Jurkat, Clone E6-1 (cell line): ENCODE measurements at regions not wholly inside any gene's neighbourhood (a gene's known extent, or its start where the extent isn't known, plus 50 kb on each side); places are given as distances from the start of the nearest gene placed in this dataset.
"Not testable (repeated sequence)": the region's sequence is repeated elsewhere in the genome, so short reads cannot be mapped to it uniquely, and the experiment has no call there.

Experiments used
- DNase-seq: peaks from one replicate; pipeline ENCODE4 v3.0.0-alpha.2; 2011; ENCODE audit warnings: low read depth, low spot score
- H3K4me3 ChIP-seq: 2 replicates; pipeline ENCODE4 v1.5.1; 2011; ENCODE audit warnings: mild to moderate bottlenecking, low read length, control low read depth, moderate library complexity

DNA sequence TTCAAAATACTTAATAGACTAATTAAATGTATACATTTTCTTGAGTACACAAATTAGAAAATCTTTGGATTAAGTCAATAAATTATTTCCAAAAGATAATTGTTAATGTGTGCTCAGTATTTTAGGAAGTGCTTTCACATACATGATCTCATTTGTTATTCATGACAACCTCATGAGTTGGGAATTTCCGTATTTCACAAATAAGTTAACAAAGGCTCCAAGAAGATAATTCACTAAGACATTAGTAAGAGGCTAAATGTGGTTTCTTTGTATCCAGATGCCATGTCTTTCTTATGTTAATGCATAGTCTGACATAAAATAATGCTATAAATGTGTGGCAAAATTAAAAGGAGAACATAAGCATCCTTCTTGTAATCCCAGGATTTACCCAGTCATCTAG is 79.5 kb upstream of the TCF21 start:
- DNase-seq = no peak
- no peak overlapping the region for H3K4me3 ChIP-seq

- DNase-seq = no peak
- no peak overlapping the region for H3K4me3 ChIP-seq
Measured at GRCh38 chr6:133811557-133811956, 77.4 kb upstream of the TCF21 start.

GRCh38 chr6:133812446-133812845 is 76.5 kb upstream of the TCF21 start:
- not testable (repeated sequence) for H3K4me3 ChIP-seq, DNase-seq

DNA sequence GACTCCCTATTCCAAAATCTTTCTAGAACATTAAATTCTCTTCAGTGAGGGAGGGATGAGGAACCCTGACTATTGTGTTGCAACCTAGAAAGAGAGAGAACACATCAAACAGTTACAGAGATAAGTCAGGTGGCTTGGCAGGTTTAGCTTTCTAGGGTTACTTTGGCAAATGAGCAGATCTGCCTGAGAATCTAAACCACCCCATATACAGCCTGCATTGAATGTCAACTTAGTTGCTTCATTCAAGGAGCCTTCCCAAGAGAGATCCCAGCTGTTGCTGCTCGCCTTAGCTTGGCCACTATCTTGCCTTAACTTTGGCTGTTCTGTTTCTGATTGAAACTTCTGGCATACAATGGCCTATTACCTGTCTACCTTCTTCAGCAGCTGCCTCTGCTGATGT is 74.7 kb upstream of the TCF21 start:
- DNase-seq = no peak
- no peak overlapping the region for H3K4me3 ChIP-seq

DNA sequence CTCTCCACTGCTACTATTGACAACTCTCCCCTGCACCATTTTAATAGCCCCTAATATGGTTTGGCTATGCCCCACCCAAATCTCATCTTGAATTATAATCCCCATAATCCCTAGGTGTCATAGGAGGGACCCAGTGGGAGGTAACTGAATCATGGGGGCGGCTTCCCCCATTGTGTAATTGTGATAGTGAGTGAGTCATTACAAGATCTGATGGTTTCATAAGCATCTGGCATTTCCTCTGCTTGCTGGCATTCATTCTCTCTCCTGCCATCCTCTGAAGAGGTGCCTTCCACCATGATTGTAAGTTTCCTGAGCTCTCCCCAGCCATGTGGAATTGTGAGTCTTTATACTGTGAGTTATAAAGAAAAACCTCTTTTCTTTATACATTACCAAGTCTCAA is 74.1 kb upstream of the TCF21 start:
- DNase-seq = no peak
- H3K4me3 ChIP-seq = no peak overlapping the region

DNA sequence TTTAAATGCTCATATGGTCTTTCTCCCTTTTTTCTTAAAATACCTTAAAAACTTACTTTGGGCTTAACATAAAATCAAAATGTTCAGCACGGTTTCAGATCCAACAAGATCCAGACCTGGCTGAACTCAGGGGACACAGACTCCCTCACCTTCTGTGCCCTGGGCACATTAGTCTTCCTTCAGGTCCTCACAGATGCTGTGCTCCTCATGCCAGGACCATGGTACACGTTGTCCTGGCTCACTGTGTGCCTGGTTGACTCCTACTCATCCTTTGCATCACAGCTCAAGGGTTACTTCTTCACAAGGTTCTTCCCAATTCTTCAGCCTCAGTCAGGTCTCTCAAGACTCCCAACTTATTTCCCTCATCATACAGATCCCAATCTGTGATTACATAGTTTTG is 73.6 kb upstream of the TCF21 start:
- no peak for DNase-seq
- no peak overlapping the region for H3K4me3 ChIP-seq

DNA sequence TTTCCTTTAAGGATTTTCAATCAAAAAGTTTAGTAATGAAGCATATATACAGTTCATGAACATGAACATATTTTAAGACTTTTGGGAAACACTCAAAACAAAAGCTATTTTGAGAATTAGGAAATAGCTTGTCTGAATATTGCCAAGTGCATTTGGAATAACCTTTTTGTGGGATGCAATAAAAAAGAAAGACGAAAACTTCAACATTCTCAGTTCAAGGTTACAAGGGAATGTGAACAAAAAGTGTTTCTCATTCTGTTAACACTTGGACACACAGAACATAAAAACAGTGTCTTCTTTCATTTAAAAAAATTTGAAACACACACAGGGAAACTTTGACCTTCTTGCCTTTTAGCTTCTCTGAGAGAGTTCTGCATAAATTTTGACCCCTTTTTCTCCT is 72.7 kb upstream of the TCF21 start:
- H3K4me3 ChIP-seq = no peak overlapping the region
- no peak for DNase-seq

GRCh38 chr6:133817460-133818047 is 71.4 kb upstream of the TCF21 start:
- H3K4me3 ChIP-seq = no peak overlapping the region
- DNase-seq = peak; percentile 29

- no peak overlapping the region for H3K4me3 ChIP-seq
- no peak for DNase-seq
Measured at GRCh38 chr6:133818320-133818719, 70.6 kb upstream of the TCF21 start.

- DNase-seq = no peak
- H3K4me3 ChIP-seq = no peak overlapping the region
Measured at GRCh38 chr6:133820208-133820607, 68.7 kb upstream of the TCF21 start.

DNA sequence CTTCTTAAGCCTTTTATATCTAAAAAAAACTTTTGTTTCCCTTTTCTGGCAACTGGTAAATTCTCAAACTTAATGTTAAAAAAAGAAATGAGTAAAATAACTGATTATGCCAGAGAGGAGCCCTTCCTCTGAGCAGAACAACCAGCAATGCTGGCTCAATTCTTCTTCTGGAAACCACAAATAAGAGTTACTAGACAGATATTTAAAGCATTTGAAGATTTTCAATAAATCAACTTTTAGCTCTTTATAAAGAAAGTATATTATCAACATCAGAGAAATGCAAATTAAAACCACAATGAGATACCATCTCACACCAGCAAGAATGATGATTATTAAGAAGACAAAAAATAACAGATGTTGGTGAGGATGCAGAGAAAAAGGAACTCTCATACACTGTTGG is 61.1 kb upstream of the TCF21 start:
- H3K4me3 ChIP-seq = no peak overlapping the region
- DNase-seq = no peak

- H3K4me3 ChIP-seq = no peak overlapping the region
- DNase-seq = no peak
Measured at GRCh38 chr6:133833949-133834359, 55.0 kb upstream of the TCF21 start.

GRCh38 chr6:133834472-133835170 is 54.3 kb upstream of the TCF21 start:
- DNase-seq = no peak
- H3K4me3 ChIP-seq = no peak overlapping the region

DNA sequence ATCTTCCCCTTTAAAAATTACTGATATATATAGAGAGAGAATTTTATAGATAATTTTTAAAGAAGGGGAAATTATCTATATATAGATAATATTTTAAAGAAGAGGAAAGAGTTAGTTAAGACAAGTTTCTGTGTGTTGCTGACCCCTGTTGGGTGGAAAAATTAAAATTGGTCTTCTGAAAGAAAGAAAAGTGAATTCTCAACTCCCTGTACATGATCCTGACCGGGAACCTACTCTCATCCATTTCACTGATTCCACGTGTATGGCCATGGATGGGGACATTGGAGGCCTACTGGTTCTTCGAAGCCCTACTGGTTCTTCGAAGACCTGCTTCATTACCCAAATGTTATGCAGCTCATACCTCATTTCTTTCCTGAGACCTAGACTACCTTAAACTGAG is 53.0 kb upstream of the TCF21 start:
- no peak for DNase-seq
- H3K4me3 ChIP-seq = no peak overlapping the region

DNA sequence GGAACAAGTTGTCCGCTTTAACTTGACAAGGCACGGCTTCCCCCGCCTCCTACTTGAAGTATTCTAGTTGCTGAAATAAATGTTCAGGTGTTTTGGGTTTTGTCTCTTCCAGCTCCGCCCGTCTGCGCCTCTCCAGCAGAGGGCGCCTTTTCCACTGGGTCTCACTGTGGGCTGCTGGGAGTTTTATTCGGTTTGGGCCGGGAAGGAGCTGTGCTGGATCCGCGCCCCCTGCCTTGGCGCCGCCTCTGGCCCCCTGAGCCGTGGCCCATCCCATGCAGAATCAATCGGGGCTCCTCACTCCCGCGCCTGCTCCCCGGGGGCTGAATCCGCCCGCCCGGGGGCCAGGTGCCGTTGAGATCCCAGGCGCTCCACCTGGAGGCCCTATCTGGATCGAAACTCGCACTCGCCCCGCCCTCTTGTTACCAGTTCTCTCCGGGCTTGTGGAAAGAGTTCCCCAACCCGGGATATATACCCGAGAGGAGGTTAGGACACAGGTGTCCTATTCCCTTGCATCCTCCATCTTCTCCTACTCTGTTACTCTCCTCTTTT is 51.0 kb upstream of the TCF21 start:
- peak overlapping the region; percentile 49 for H3K4me3 ChIP-seq
- DNase-seq = peak; percentile 39
